WERI-Rb-1 (cell line): ENCODE measurements at regions not wholly inside any gene's neighbourhood (a gene's known extent, or its start where the extent isn't known, plus 50 kb on each side); places are given as distances from the start of the nearest gene placed in this dataset.

Experiments
- DNase-seq: peaks from one replicate; pipeline ENCODE4 v3.0.0-alpha.2; 2020
- H3K27ac ChIP-seq: fragments of 250-450 bp; sonication (Bioruptor Pico); 2 replicates; pipeline ENCODE4 v1.5.1; 2020; ENCODE audit warnings: mild to moderate bottlenecking, moderate library complexity
- H3K27me3 ChIP-seq: fragments of 250-450 bp; sonication (Bioruptor Pico); 2 replicates; pipeline ENCODE4 v1.5.1; 2021; ENCODE audit warnings: mild to moderate bottlenecking, low read depth, moderate library complexity; ENCODE audit not compliant: insufficient read depth, severe bottlenecking
- H3K36me3 ChIP-seq: fragments of 250-450 bp; sonication (Bioruptor Pico); 2 replicates; pipeline ENCODE4 v1.5.1; 2020; ENCODE audit warnings: mild to moderate bottlenecking, moderate library complexity
- H3K4me3 ChIP-seq: 2 replicates; pipeline ENCODE4 v1.5.1; 2011; ENCODE audit warnings: low read depth, mild to moderate bottlenecking, control low read depth, low read length
- H3K9me3 ChIP-seq: fragments of 250-450 bp; sonication (Bioruptor Pico); 2 replicates; pipeline ENCODE4 v1.5.1; 2021; ENCODE audit warnings: mild to moderate bottlenecking, moderate library complexity; ENCODE audit not compliant: severe bottlenecking
- CTCF ChIP-seq: IDR thresholded peaks from 2 replicates; pipeline ENCODE4 v1.5.1; 2011; ENCODE audit warnings: low read depth, mild to moderate bottlenecking, control low read depth, inconsistent platforms, low read length

DNA sequence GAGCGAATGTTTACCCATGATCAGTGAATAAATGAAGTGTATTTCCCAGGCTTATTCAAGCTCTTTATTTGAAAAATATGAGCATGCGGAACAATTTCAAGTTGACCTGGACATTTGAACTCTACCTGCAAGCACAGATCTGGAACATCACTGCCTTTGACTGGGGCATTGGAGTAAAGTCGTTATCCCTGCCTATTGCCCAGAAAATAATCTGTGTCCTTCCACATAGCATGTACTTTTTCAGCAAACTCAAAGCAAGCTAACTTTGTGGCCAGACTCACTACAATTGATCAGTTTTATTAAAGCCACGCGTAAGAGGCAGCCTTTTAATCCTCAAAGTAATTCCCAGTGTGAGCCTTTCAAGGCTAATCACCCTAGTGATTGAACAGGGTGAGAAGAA is 73.4 kb upstream of the PAK5 start:
- Histone ChIP-seq H3K4me3 (no peak overlapping the region), H3K27ac (no peak overlapping the region), H3K9me3 (no peaks in the 10 kb centered on the region), H3K27me3 (no peaks in the 10 kb centered on the region), H3K36me3 (no peaks in the 10 kb centered on the region)
- no peak for DNase-seq
- no peak for TF ChIP-seq CTCF

DNA sequence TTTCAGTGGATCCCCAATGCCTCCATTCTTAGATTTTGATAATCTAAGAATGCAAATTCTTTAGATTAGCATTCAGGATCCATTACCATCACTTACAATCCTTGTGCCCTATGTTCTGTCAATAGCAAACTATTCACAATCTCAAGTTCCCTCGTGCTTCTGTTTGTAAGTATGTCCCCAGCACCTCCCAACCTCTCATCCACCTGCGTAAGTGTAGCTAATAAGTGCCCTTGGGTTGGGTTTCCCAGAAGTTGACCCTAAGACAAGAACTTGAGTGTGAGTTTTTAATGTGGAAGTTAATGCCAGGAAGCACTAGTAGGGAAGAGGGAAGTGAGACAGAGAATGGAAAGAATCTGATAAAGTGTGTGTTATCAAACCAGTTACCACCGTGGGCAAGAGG is 72.6 kb upstream of the PAK5 start:
- Histone ChIP-seq H3K27ac (no peak overlapping the region), H3K4me3 (no peak overlapping the region), H3K36me3 (no peaks in the 10 kb centered on the region), H3K27me3 (no peaks in the 10 kb centered on the region), H3K9me3 (no peaks in the 10 kb centered on the region)
- DNase-seq, result no peak
- no peak for TF ChIP-seq CTCF

- TF ChIP-seq CTCF, result no peak
- no peak for DNase-seq
- Histone ChIP-seq H3K36me3 (no peaks in the 10 kb centered on the region), H3K9me3 (no peaks in the 10 kb centered on the region), H3K27me3 (no peaks in the 10 kb centered on the region), H3K27ac (no peak overlapping the region), H3K4me3 (no peak overlapping the region)
Measured at GRCh38 chr20:9909167-9909566, 70.3 kb upstream of the PAK5 start.

- Histone ChIP-seq H3K9me3 (no peaks in the 10 kb centered on the region), H3K27me3 (no peaks in the 10 kb centered on the region), H3K27ac (no peak overlapping the region), H3K4me3 (no peak overlapping the region), H3K36me3 (no peaks in the 10 kb centered on the region)
- peak; percentile 61 for TF ChIP-seq CTCF
- DNase-seq, result peak; percentile 26
Measured at GRCh38 chr20:9903048-9903655, 64.3 kb upstream of the PAK5 start.

- no peak for TF ChIP-seq CTCF
- Histone ChIP-seq H3K36me3 (no peaks in the 10 kb centered on the region), H3K4me3 (no peak overlapping the region), H3K27me3 (no peaks in the 10 kb centered on the region), H3K27ac (no peak overlapping the region), H3K9me3 (no peaks in the 10 kb centered on the region)
- DNase-seq, result no peak
Measured at GRCh38 chr20:9889270-9889981, 50.5 kb upstream of the PAK5 start.
